HT1080 (cell line): ENCODE measurements at regions not wholly inside any gene's neighbourhood (a gene's known extent, or its start where the extent isn't known, plus 50 kb on each side); places are given as distances from the start of the nearest gene placed in this dataset.
"Not testable (repeated sequence)": the region's sequence is repeated elsewhere in the genome, so short reads cannot be mapped to it uniquely, and the experiment has no call there.

Source experiments
- DNase-seq: peaks from one replicate; pipeline ENCODE4 v3.0.0-alpha.2; 2015; ENCODE audit warnings: low read depth

GRCh38 chr1:99500541-99500940 is 145.4 kb upstream of the PALMD start:
- DNase-seq: no peak

GRCh38 chr1:99501871-99502270 is 144.0 kb upstream of the PALMD start:
- DNase-seq: no peak

GRCh38 chr1:99502400-99502799 is 143.5 kb upstream of the PALMD start:
- no peak for DNase-seq

DNA sequence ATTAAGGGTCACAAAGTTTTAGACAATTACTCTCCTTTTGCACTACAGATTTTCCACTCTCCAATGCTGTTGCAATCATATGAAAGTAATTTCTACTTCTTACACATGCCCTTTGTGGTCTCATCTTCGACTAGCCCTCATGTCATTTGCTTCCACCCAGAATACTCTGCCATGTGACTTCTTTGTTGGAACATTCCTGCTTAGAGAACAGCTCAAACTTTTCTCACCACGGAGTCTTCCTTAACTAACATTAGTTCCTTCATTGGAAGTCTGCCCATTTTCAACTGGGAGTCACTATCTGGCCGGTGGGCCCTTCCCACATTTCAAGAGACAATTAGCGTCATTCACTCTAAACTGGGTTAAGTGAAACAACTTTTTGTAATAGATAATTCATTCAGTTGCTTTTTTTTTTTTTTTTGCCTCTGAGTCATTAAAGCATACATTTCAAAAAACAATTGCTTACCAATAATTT is 142.6 kb upstream of the PALMD start:
- DNase-seq: peak; percentile 40

GRCh38 chr1:99504287-99504686 is 141.6 kb upstream of the PALMD start:
- no peak for DNase-seq

GRCh38 chr1:99506631-99507030 is 139.3 kb upstream of the PALMD start:
- DNase-seq: no peak

- not testable (repeated sequence) for DNase-seq
Measured at GRCh38 chr1:99507446-99507845, 138.5 kb upstream of the PALMD start.

GRCh38 chr1:99507906-99508732 is 137.8 kb upstream of the PALMD start:
- no peak for DNase-seq

DNA sequence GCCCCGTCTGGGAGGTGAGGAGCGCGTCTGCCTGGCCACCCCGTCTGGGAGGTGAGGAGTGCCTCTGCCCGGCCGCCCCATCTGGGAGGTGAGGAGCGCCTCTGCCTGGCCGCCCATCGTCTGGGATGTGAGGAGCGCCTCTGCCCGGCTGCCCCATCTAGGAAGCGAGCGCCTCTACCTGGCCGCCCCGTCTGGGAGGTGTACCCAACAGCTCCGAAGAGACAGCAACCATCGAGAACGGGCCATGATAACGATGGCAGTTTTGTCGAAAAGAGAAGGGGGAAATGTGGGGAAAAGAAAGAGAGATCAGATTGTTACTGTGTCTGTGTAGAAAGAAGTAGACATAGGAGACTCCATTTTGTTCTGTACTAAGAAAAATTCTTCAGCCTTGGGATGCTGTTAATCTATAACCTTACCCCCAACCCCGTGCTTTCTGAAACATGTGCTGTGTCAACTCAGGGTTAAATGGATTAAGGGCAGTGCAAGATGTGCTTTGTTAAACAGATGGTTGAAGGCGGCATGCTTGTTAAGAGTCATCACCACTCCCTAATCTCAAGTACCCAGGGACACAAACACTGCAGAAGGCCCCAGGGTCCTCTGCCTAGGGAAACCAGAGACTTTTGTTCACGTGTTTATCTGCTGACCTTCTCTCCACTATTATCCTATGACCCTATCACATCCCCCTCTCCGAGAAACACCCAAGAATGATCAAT is 137.0 kb upstream of the PALMD start:
- not testable (repeated sequence) for DNase-seq

GRCh38 chr1:99514823-99515552 is 130.9 kb upstream of the PALMD start:
- not testable (repeated sequence) for DNase-seq

- DNase-seq: no peak
Measured at GRCh38 chr1:99516141-99516540, 129.8 kb upstream of the PALMD start.

GRCh38 chr1:99520121-99520520 is 125.8 kb upstream of the PALMD start:
- no peak for DNase-seq

- no peak for DNase-seq
Measured at GRCh38 chr1:99525331-99525730, 120.6 kb upstream of the PALMD start.

GRCh38 chr1:99527078-99527477 is 118.8 kb upstream of the PALMD start:
- no peak for DNase-seq

GRCh38 chr1:99527545-99527944 is 118.4 kb upstream of the PALMD start:
- no peak for DNase-seq

- no peak for DNase-seq
Measured at GRCh38 chr1:99529002-99529401, 116.9 kb upstream of the PALMD start.

DNA sequence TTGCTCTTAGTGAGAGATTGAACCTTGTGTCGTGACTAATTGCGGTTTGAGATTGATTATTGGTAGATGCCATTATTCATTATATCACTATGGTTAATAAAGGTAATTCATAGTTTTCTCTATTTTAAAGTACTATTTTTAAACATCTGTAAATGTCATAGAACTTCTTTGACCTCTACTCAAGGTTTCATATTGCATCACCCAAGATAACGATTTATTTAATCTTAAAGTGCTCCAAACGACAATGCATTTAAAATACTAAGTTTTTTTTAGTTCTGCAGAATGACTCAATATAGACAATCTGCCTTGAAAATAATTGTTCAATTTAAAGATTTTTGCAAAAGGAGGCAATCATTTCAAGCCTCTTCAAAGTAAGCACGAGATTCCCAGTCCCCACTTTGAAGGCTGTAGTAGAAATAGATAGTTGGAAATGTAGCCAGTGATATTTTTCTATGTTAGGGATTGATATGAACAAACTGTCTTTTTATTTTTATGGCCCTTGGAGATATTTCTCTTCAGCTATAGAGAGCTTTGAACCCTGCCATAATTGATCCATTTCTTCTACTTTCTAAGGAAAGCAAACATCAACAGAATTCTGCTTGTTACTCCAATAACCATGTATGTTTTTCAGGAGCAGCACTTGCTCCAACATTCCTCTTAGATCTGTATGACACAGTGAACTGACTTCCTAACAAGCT is 114.2 kb upstream of the PALMD start:
- DNase-seq: no peak

DNA sequence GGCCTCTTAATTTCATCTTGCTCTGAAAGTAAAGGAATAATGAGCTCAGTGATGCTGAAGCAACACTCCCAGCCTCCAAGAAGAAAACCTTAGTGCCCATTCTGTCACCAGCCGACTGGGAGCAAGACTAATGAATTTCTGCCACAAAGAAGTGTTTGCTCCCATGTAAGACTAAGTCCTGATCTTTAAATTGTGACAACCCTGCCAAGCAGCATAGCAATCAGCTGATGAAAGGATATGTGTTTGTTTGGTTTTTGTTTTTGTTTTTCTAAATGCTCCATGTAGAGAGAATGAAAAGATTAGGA is 113.7 kb upstream of the PALMD start:
- DNase-seq: no peak

- DNase-seq: no peak
Measured at GRCh38 chr1:99533909-99534637, 111.8 kb upstream of the PALMD start.

GRCh38 chr1:99534638-99534930 is 111.3 kb upstream of the PALMD start:
- DNase-seq: no peak
